ENCODE measurements at regions not wholly inside any gene's neighbourhood (a gene's known extent, or its start where the extent isn't known, plus 50 kb on each side); places are given as distances from the start of the nearest gene placed in this dataset.

GRCh38 chr2:144572977-144573376, 53.1 kb upstream of the ZEB2 start:
- H3K4me3 ChIP-seq (ENCODE audit: low read length), result no peak overlapping the region
- no peak for TF ChIP-seq CTCF (conservative IDR thresholded peaks at IDR 0.05; ENCODE audit: low read length)
- DNase-seq (ENCODE audit: low read depth), result no peak

- TF ChIP-seq CTCF (conservative IDR thresholded peaks at IDR 0.05; ENCODE audit: low read length), result no peak
- H3K4me3 ChIP-seq (ENCODE audit: low read length), result no peak overlapping the region
- DNase-seq (ENCODE audit: low read depth), result no peak
Measured at GRCh38 chr2:144571770-144572169, 51.9 kb upstream of the ZEB2 start.

GRCh38 chr2:144570566-144570965, 50.6 kb upstream of the ZEB2 start:
- no peak for DNase-seq (ENCODE audit: low read depth)
- no peak overlapping the region for H3K4me3 ChIP-seq (ENCODE audit: low read length)
- no peak for TF ChIP-seq CTCF (conservative IDR thresholded peaks at IDR 0.05; ENCODE audit: low read length)
